ENCODE measurements at regions not wholly inside any gene's neighbourhood (a gene's known extent, or its start where the extent isn't known, plus 50 kb on each side); places are given as distances from the start of the nearest gene placed in this dataset.

GRCh38 chr4:43274376-43274775 is 381.9 kb downstream of the GRXCR1 start:
- DNase-seq (ENCODE audit: low read depth, low spot score) = no peak
- no peaks in the 10 kb centered on the region for H3K27me3 ChIP-seq (ENCODE audit: insufficient read depth, insufficient read length)
- no peak overlapping the region for H3K9ac ChIP-seq (ENCODE audit: insufficient read length, low read depth)
- H3K9me3 ChIP-seq (ENCODE audit: insufficient read depth, low read length) = no peaks in the 10 kb centered on the region
- no peaks in the 10 kb centered on the region for H3K4me1 ChIP-seq (ENCODE audit: insufficient read depth, insufficient read length)
- H3K4me3 ChIP-seq (ENCODE audit: insufficient read length, low read depth) = no peak overlapping the region
- no peaks in the 10 kb centered on the region for H3K36me3 ChIP-seq (ENCODE audit: insufficient read depth, insufficient read length, low read length)
- TF ChIP-seq ZNF274 (IDR thresholded peaks at IDR 0.05; ENCODE audit: low read depth, low read length) (no peak), YY1 (IDR thresholded peaks at IDR 0.05; ENCODE audit: insufficient read depth, insufficient read length) (no peak), SUZ12 (IDR thresholded peaks at IDR 0.05; ENCODE audit: extremely low read depth, insufficient read depth, insufficient read length) (no peak)

- no peaks in the 10 kb centered on the region for H3K27me3 ChIP-seq (ENCODE audit: insufficient read depth, insufficient read length)
- no peaks in the 10 kb centered on the region for H3K36me3 ChIP-seq (ENCODE audit: insufficient read depth, insufficient read length, low read length)
- TF ChIP-seq YY1 (IDR thresholded peaks at IDR 0.05; ENCODE audit: insufficient read depth, insufficient read length) = no peak
- no peak for TF ChIP-seq SUZ12 (IDR thresholded peaks at IDR 0.05; ENCODE audit: extremely low read depth, insufficient read depth, insufficient read length)
- no peak for TF ChIP-seq ZNF274 (IDR thresholded peaks at IDR 0.05; ENCODE audit: low read depth, low read length)
- H3K4me3 ChIP-seq (ENCODE audit: insufficient read length, low read depth) = no peak overlapping the region
- no peaks in the 10 kb centered on the region for H3K9me3 ChIP-seq (ENCODE audit: insufficient read depth, low read length)
- no peak for DNase-seq (ENCODE audit: low read depth, low spot score)
- no peak overlapping the region for H3K9ac ChIP-seq (ENCODE audit: insufficient read length, low read depth)
- no peaks in the 10 kb centered on the region for H3K4me1 ChIP-seq (ENCODE audit: insufficient read depth, insufficient read length)
Observed at GRCh38 chr4:43275779-43276178, 383.3 kb downstream of the GRXCR1 start.

GRCh38 chr4:43276321-43276720 is 383.8 kb downstream of the GRXCR1 start:
- DNase-seq (ENCODE audit: low read depth, low spot score) = no peak
- TF ChIP-seq ZNF274 (IDR thresholded peaks at IDR 0.05; ENCODE audit: low read depth, low read length) (no peak), YY1 (IDR thresholded peaks at IDR 0.05; ENCODE audit: insufficient read depth, insufficient read length) (no peak), SUZ12 (IDR thresholded peaks at IDR 0.05; ENCODE audit: extremely low read depth, insufficient read depth, insufficient read length) (no peak)
- no peaks in the 10 kb centered on the region for H3K4me1 ChIP-seq (ENCODE audit: insufficient read depth, insufficient read length)
- no peaks in the 10 kb centered on the region for H3K27me3 ChIP-seq (ENCODE audit: insufficient read depth, insufficient read length)
- no peak overlapping the region for H3K4me3 ChIP-seq (ENCODE audit: insufficient read length, low read depth)
- no peak overlapping the region for H3K9ac ChIP-seq (ENCODE audit: insufficient read length, low read depth)
- H3K9me3 ChIP-seq (ENCODE audit: insufficient read depth, low read length) = no peaks in the 10 kb centered on the region
- H3K36me3 ChIP-seq (ENCODE audit: insufficient read depth, insufficient read length, low read length) = no peaks in the 10 kb centered on the region

- Histone ChIP-seq H3K9me3 (ENCODE audit: insufficient read depth, low read length) (no peaks in the 10 kb centered on the region), H3K9ac (ENCODE audit: insufficient read length, low read depth) (no peak overlapping the region), H3K4me1 (ENCODE audit: insufficient read depth, insufficient read length) (no peaks in the 10 kb centered on the region), H3K27me3 (ENCODE audit: insufficient read depth, insufficient read length) (no peaks in the 10 kb centered on the region), H3K36me3 (ENCODE audit: insufficient read depth, insufficient read length, low read length) (no peaks in the 10 kb centered on the region), H3K4me3 (ENCODE audit: insufficient read length, low read depth) (no peak overlapping the region)
- TF ChIP-seq SUZ12 (IDR thresholded peaks at IDR 0.05; ENCODE audit: extremely low read depth, insufficient read depth, insufficient read length) = no peak
- no peak for TF ChIP-seq ZNF274 (IDR thresholded peaks at IDR 0.05; ENCODE audit: low read depth, low read length)
- no peak for TF ChIP-seq YY1 (IDR thresholded peaks at IDR 0.05; ENCODE audit: insufficient read depth, insufficient read length)
- DNase-seq (ENCODE audit: low read depth, low spot score) = no peak
Observed at GRCh38 chr4:43277003-43277402, 384.5 kb downstream of the GRXCR1 start.

- Histone ChIP-seq H3K36me3 (ENCODE audit: insufficient read depth, insufficient read length, low read length) (no peaks in the 10 kb centered on the region), H3K4me3 (ENCODE audit: insufficient read length, low read depth) (no peak overlapping the region), H3K27me3 (ENCODE audit: insufficient read depth, insufficient read length) (no peaks in the 10 kb centered on the region), H3K9ac (ENCODE audit: insufficient read length, low read depth) (no peak overlapping the region), H3K9me3 (ENCODE audit: insufficient read depth, low read length) (no peaks in the 10 kb centered on the region), H3K4me1 (ENCODE audit: insufficient read depth, insufficient read length) (no peaks in the 10 kb centered on the region)
- DNase-seq (ENCODE audit: low read depth, low spot score) = no peak
- TF ChIP-seq ZNF274 (IDR thresholded peaks at IDR 0.05; ENCODE audit: low read depth, low read length) (no peak), YY1 (IDR thresholded peaks at IDR 0.05; ENCODE audit: insufficient read depth, insufficient read length) (no peak), SUZ12 (IDR thresholded peaks at IDR 0.05; ENCODE audit: extremely low read depth, insufficient read depth, insufficient read length) (no peak)
Observed at GRCh38 chr4:43282534-43282933, 390.0 kb downstream of the GRXCR1 start.

- H3K27me3 ChIP-seq (ENCODE audit: insufficient read depth, insufficient read length) = no peaks in the 10 kb centered on the region
- H3K36me3 ChIP-seq (ENCODE audit: insufficient read depth, insufficient read length, low read length) = no peaks in the 10 kb centered on the region
- no peaks in the 10 kb centered on the region for H3K9me3 ChIP-seq (ENCODE audit: insufficient read depth, low read length)
- TF ChIP-seq ZNF274 (IDR thresholded peaks at IDR 0.05; ENCODE audit: low read depth, low read length) (no peak), SUZ12 (IDR thresholded peaks at IDR 0.05; ENCODE audit: extremely low read depth, insufficient read depth, insufficient read length) (no peak), YY1 (IDR thresholded peaks at IDR 0.05; ENCODE audit: insufficient read depth, insufficient read length) (no peak)
- no peak overlapping the region for H3K4me3 ChIP-seq (ENCODE audit: insufficient read length, low read depth)
- H3K9ac ChIP-seq (ENCODE audit: insufficient read length, low read depth) = no peak overlapping the region
- DNase-seq (ENCODE audit: low read depth, low spot score) = no peak
- H3K4me1 ChIP-seq (ENCODE audit: insufficient read depth, insufficient read length) = no peaks in the 10 kb centered on the region
Observed at GRCh38 chr4:43286137-43286536, 393.6 kb downstream of the GRXCR1 start.

- no peaks in the 10 kb centered on the region for H3K4me1 ChIP-seq (ENCODE audit: insufficient read depth, insufficient read length)
- no peak for DNase-seq (ENCODE audit: low read depth, low spot score)
- no peaks in the 10 kb centered on the region for H3K36me3 ChIP-seq (ENCODE audit: insufficient read depth, insufficient read length, low read length)
Observed at GRCh38 chr4:43296946-43297528, 404.5 kb downstream of the GRXCR1 start.

More at GRCh38 chr4:43296946-43297528, 404.5 kb downstream of the GRXCR1 start:
- H3K9ac ChIP-seq (ENCODE audit: insufficient read length, low read depth) = no peak overlapping the region
- no peaks in the 10 kb centered on the region for H3K27me3 ChIP-seq (ENCODE audit: insufficient read depth, insufficient read length)
- TF ChIP-seq SUZ12 (IDR thresholded peaks at IDR 0.05; ENCODE audit: extremely low read depth, insufficient read depth, insufficient read length) = no peak
- TF ChIP-seq ZNF274 (IDR thresholded peaks at IDR 0.05; ENCODE audit: low read depth, low read length) = no peak
- TF ChIP-seq YY1 (IDR thresholded peaks at IDR 0.05; ENCODE audit: insufficient read depth, insufficient read length) = no peak
- H3K4me3 ChIP-seq (ENCODE audit: insufficient read length, low read depth) = no peak overlapping the region
- H3K9me3 ChIP-seq (ENCODE audit: insufficient read depth, low read length) = no peaks in the 10 kb centered on the region
